ENCODE measurements at regions not wholly inside any gene's neighbourhood (a gene's known extent, or its start where the extent isn't known, plus 50 kb on each side); places are given as distances from the start of the nearest gene placed in this dataset.
"Not testable (repeated sequence)": the region's sequence is repeated elsewhere in the genome, so short reads cannot be mapped to it uniquely, and the experiment has no call there.

GRCh38 chr18:75694292-75694691 is 266.8 kb upstream of the SMIM21 start:
- in situ Hi-C loops (cut with MboI; ENCODE audit: low sequenced_read_pairs): no loop called here

GRCh38 chr18:75691483-75691882 is 264.0 kb upstream of the SMIM21 start:
- in situ Hi-C loops (cut with MboI; ENCODE audit: low sequenced_read_pairs): no loop called here

GRCh38 chr18:75690283-75690682 is 262.8 kb upstream of the SMIM21 start:
- in situ Hi-C loops (cut with MboI; ENCODE audit: low sequenced_read_pairs): not testable (repeated sequence)

- in situ Hi-C loops (cut with MboI; ENCODE audit: low sequenced_read_pairs): no loop called here
These were observed 260.1 kb upstream of the SMIM21 start for GRCh38 chr18:75687626-75688025.

GRCh38 chr18:75683426-75683825 is 255.9 kb upstream of the SMIM21 start:
- in situ Hi-C loops (cut with MboI; ENCODE audit: low sequenced_read_pairs): no loop called here

- in situ Hi-C loops (cut with MboI; ENCODE audit: low sequenced_read_pairs): no loop called here
These were observed 254.1 kb upstream of the SMIM21 start for GRCh38 chr18:75681538-75682115.

GRCh38 chr18:75679331-75679730 is 251.8 kb upstream of the SMIM21 start:
- in situ Hi-C loops (cut with MboI; ENCODE audit: low sequenced_read_pairs): no loop called here

GRCh38 chr18:75678627-75679026 is 251.1 kb upstream of the SMIM21 start:
- in situ Hi-C loops (cut with MboI; ENCODE audit: low sequenced_read_pairs): no loop called here

- in situ Hi-C loops (cut with MboI; ENCODE audit: low sequenced_read_pairs): no loop called here
These were observed 250.4 kb upstream of the SMIM21 start for GRCh38 chr18:75677696-75678455.

GRCh38 chr18:75660932-75661331 is 233.4 kb upstream of the SMIM21 start:
- in situ Hi-C loops (cut with MboI; ENCODE audit: low sequenced_read_pairs): no loop called here

- in situ Hi-C loops (cut with MboI; ENCODE audit: low sequenced_read_pairs): no loop called here
These were observed 232.1 kb upstream of the SMIM21 start for GRCh38 chr18:75659535-75660023.

- in situ Hi-C loops (cut with MboI; ENCODE audit: low sequenced_read_pairs): no loop called here
These were observed 230.8 kb upstream of the SMIM21 start for GRCh38 chr18:75658330-75658729.

- in situ Hi-C loops (cut with MboI; ENCODE audit: low sequenced_read_pairs): no loop called here
These were observed 229.2 kb upstream of the SMIM21 start for GRCh38 chr18:75656563-75657247.

- in situ Hi-C loops (cut with MboI; ENCODE audit: low sequenced_read_pairs): no loop called here
These were observed 228.5 kb upstream of the SMIM21 start for GRCh38 chr18:75656035-75656434.

- in situ Hi-C loops (cut with MboI; ENCODE audit: low sequenced_read_pairs): no loop called here
These were observed 227.6 kb upstream of the SMIM21 start for GRCh38 chr18:75654851-75655751.

GRCh38 chr18:75654386-75654785 is 226.9 kb upstream of the SMIM21 start:
- in situ Hi-C loops (cut with MboI; ENCODE audit: low sequenced_read_pairs): no loop called here

- in situ Hi-C loops (cut with MboI; ENCODE audit: low sequenced_read_pairs): no loop called here
These were observed 225.0 kb upstream of the SMIM21 start for GRCh38 chr18:75652528-75652927.

- in situ Hi-C loops (cut with MboI; ENCODE audit: low sequenced_read_pairs): no loop called here
These were observed 217.4 kb upstream of the SMIM21 start for GRCh38 chr18:75644871-75645270.

GRCh38 chr18:75643083-75643482 is 215.6 kb upstream of the SMIM21 start:
- in situ Hi-C loops (cut with MboI; ENCODE audit: low sequenced_read_pairs): no loop called here

- in situ Hi-C loops (cut with MboI; ENCODE audit: low sequenced_read_pairs): no loop called here
These were observed 211.9 kb upstream of the SMIM21 start for GRCh38 chr18:75639472-75639831.

All from HL-60/S4 (cell line).